OCI-LY1 (cell line): ENCODE measurements at regions not wholly inside any gene's neighbourhood (a gene's known extent, or its start where the extent isn't known, plus 50 kb on each side); places are given as distances from the start of the nearest gene placed in this dataset.

ENCODE experiments used
- H2AFZ ChIP-seq: fragments of 200-600 bp; sonication (generic), shearing (Covaris generic); 2 replicates; pipeline ENCODE4 v1.6.0; 2014; ENCODE audit warnings: antibody characterized with exemption, mild to moderate bottlenecking, low read length
- H3F3A ChIP-seq: fragments of 200-600 bp; sonication (generic), shearing (Covaris generic); 2 replicates; pipeline ENCODE4 v1.6.0; 2014; ENCODE audit warnings: mild to moderate bottlenecking, antibody characterized with exemption, low read length, moderate library complexity; ENCODE audit not compliant: insufficient read depth
- H3K27ac ChIP-seq: fragments of 200-600 bp; sonication (generic); 2 replicates; pipeline ENCODE4 v1.5.1; 2014; ENCODE audit warnings: low read length, mixed run types, mild to moderate bottlenecking, low read depth; ENCODE audit not compliant: poor library complexity, severe bottlenecking
- H3K27me3 ChIP-seq: fragments of 200-600 bp; sonication (generic); 2 replicates; pipeline ENCODE4 v1.6.0; 2014; ENCODE audit warnings: antibody characterized with exemption, mild to moderate bottlenecking, low read length, moderate library complexity; ENCODE audit not compliant: insufficient read depth
- H3K36me3 ChIP-seq: fragments of 200-600 bp; sonication (generic); 2 replicates; pipeline ENCODE4 v1.6.1; 2014; ENCODE audit warnings: mild to moderate bottlenecking, antibody characterized with exemption, low read length, moderate library complexity, mixed read lengths; ENCODE audit not compliant: insufficient read depth
- H3K4me1 ChIP-seq: fragments of 200-600 bp; sonication (generic); 2 replicates; pipeline ENCODE4 v1.5.1; 2014; ENCODE audit warnings: mild to moderate bottlenecking, low read length, moderate library complexity; ENCODE audit not compliant: insufficient read depth, severe bottlenecking
- H3K4me2 ChIP-seq: fragments of 200-600 bp; sonication (generic), shearing (Covaris generic); 2 replicates; pipeline ENCODE4 v1.6.1; 2014; ENCODE audit warnings: low read length
- H3K4me3 ChIP-seq: fragments of 200-600 bp; sonication (generic); 2 replicates; pipeline ENCODE4 v1.5.1; 2014; ENCODE audit warnings: low read length, low read depth, mild to moderate bottlenecking, mixed read lengths; ENCODE audit not compliant: poor library complexity, severe bottlenecking
- H3K79me2 ChIP-seq: fragments of 200-600 bp; shearing (Covaris generic); 2 replicates; pipeline ENCODE4 v1.6.1; 2016; ENCODE audit warnings: mixed run types, low read length, mixed read lengths; ENCODE audit not compliant: insufficient read depth
- H3K9ac ChIP-seq: fragments of 200-600 bp; sonication (generic), shearing (Covaris generic); 2 replicates; pipeline ENCODE4 v1.6.1; 2014; ENCODE audit warnings: mild to moderate bottlenecking, low read length, mixed read lengths
- H3K9me2 ChIP-seq: fragments of 200-600 bp; sonication (generic), shearing (Covaris generic); 2 replicates; pipeline ENCODE4 v1.6.1; 2014; ENCODE audit warnings: low read depth, mild to moderate bottlenecking, low read length, mixed read lengths
- H3K9me3 ChIP-seq: fragments of 200-600 bp; shearing (Covaris generic); 2 replicates; pipeline ENCODE4 v1.6.1; 2014; ENCODE audit warnings: low read length, mixed read lengths
- H4K20me1 ChIP-seq: fragments of 200-600 bp; sonication (generic), shearing (Covaris generic); 2 replicates; pipeline ENCODE4 v1.6.0; 2016; ENCODE audit warnings: mild to moderate bottlenecking, low read length; ENCODE audit not compliant: insufficient read depth
- EZH2 ChIP-seq: fragments of 200-600 bp; sonication (generic), shearing (Covaris generic); IDR thresholded peaks from 2 replicates; pipeline ENCODE4 v1.8.0; 2017; ENCODE audit warnings: borderline replicate concordance, mixed run types, mild to moderate bottlenecking, antibody characterized with exemption, low read length, moderate library complexity, mixed read lengths
- TF ChIP-seq, protein P1 (sequence below): fragments of 200-600 bp; sonication (generic), shearing (Covaris generic); IDR thresholded peaks from 2 replicates; pipeline ENCODE4 v1.5.1; 2017; ENCODE audit warnings: mild to moderate bottlenecking, antibody characterized with exemption, low read length, moderate library complexity, mixed read lengths

DNA sequence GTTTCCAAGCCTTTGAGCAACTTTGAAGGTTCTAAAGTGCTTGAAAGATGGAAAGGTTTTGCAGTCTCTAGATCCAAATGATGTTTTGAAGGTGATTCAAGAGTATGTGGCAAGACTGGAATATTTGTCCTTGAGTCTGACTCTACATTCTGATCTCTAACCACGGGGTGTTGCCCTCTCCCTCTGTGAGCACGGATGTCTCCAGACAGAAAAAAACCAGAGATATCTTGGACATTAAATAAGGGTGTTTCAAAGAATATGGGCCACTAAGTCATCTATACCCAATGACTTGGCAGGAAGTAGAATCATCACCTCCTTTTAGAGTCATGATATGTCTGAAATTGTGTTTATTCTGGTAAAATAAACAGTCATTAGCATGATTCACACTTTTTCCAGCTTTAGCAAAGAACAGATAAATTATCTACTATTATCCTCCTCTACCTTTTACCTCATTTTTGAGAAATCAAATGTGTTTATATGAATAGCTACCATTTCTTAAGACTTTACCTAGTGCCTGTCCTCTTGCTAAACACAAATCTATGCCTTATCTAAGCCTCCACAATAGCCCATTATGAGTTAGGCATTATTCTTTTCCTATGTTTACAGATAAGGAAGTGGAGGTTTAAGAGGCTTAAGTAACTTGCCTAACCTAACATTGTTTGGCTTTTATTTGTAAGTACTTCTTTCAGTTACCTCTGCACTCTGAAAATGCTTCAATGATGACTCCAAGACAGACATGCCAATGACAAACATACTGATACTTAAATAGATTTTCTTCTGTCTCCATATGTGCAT lies 384.4 kb downstream of the BMP2 start:
- Histone ChIP-seq H3K9me2 (no peaks in the 10 kb centered on the region), H3K4me2 (no peak overlapping the region), H3K4me1 (no peaks in the 10 kb centered on the region), H3K36me3 (no peaks in the 10 kb centered on the region), H3K27ac (no peak overlapping the region), H3F3A (no peaks in the 10 kb centered on the region), H3K9ac (no peak overlapping the region), H2AFZ (no peak overlapping the region), H3K9me3 (no peaks in the 10 kb centered on the region), H3K27me3 (no peaks in the 10 kb centered on the region), H3K79me2 (no peaks in the 10 kb centered on the region), H4K20me1 (no peaks in the 10 kb centered on the region), H3K4me3 (no peak overlapping the region)
- TF ChIP-seq EZH2 = no peak
- TF ChIP-seq, protein P1, sequence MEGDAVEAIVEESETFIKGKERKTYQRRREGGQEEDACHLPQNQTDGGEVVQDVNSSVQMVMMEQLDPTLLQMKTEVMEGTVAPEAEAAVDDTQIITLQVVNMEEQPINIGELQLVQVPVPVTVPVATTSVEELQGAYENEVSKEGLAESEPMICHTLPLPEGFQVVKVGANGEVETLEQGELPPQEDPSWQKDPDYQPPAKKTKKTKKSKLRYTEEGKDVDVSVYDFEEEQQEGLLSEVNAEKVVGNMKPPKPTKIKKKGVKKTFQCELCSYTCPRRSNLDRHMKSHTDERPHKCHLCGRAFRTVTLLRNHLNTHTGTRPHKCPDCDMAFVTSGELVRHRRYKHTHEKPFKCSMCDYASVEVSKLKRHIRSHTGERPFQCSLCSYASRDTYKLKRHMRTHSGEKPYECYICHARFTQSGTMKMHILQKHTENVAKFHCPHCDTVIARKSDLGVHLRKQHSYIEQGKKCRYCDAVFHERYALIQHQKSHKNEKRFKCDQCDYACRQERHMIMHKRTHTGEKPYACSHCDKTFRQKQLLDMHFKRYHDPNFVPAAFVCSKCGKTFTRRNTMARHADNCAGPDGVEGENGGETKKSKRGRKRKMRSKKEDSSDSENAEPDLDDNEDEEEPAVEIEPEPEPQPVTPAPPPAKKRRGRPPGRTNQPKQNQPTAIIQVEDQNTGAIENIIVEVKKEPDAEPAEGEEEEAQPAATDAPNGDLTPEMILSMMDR = no peak

DNA sequence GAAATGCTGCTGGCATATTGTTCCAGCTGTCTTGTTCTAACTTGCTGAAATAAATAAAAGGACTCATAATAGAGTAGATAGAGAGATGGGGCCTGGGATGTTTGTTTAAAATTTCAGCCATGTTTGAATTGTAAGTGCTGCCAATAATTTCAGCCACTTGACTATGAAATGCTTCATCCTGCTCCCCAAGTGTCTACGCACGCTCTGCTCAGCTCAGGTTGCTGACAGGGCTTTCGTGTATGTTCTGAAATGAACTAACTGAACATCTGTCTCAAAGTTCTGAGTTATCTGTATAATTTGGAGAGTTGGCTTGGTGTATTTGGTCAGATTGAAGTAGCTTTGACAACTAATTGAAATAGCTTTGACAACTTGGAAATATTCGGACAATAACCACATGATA lies 387.8 kb downstream of the BMP2 start:
- Histone ChIP-seq H3K36me3 (no peaks in the 10 kb centered on the region), H3K27me3 (no peaks in the 10 kb centered on the region), H3F3A (no peaks in the 10 kb centered on the region), H3K9me2 (no peaks in the 10 kb centered on the region), H4K20me1 (no peaks in the 10 kb centered on the region), H3K4me3 (no peak overlapping the region), H3K9ac (no peak overlapping the region), H3K27ac (no peak overlapping the region), H2AFZ (no peak overlapping the region), H3K79me2 (no peaks in the 10 kb centered on the region), H3K4me2 (no peak overlapping the region), H3K9me3 (no peaks in the 10 kb centered on the region), H3K4me1 (no peaks in the 10 kb centered on the region)
- TF ChIP-seq, protein P1 = no peak
- no peak for TF ChIP-seq EZH2

DNA sequence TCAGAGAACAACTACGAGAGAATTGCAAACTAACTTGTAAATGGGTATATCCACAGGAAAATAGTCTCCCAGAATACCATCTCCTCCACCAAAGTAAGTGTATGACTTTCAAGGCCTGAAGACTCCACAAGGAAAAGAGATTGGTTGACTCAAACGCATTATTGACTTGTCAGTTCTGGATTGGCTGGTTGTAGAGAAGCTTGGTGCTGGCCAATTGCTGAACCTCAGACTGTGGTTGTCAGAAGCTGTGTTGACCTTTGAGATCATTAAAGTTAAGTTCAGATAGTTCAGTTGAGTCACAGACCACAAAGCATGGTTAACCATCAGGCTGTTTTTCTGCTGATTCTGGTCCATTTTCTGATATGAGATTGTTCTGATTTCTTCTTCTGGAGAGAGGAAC lies 388.3 kb downstream of the BMP2 start:
- no peak overlapping the region for H3K9ac ChIP-seq
- H3K4me3 ChIP-seq = no peak overlapping the region
- H4K20me1 ChIP-seq = no peaks in the 10 kb centered on the region
- H3K9me3 ChIP-seq = no peaks in the 10 kb centered on the region
- H3K27ac ChIP-seq = no peak overlapping the region
- no peaks in the 10 kb centered on the region for H3K4me1 ChIP-seq
- H3K4me2 ChIP-seq = no peak overlapping the region
- H3K9me2 ChIP-seq = no peaks in the 10 kb centered on the region
- H3F3A ChIP-seq = no peaks in the 10 kb centered on the region
- no peak overlapping the region for H2AFZ ChIP-seq
- no peaks in the 10 kb centered on the region for H3K79me2 ChIP-seq
- H3K36me3 ChIP-seq = no peaks in the 10 kb centered on the region
- no peaks in the 10 kb centered on the region for H3K27me3 ChIP-seq
- TF ChIP-seq, protein P1 = no peak
- TF ChIP-seq EZH2 = no peak
